Loucy (cell line): ENCODE measurements at regions not wholly inside any gene's neighbourhood (a gene's known extent, or its start where the extent isn't known, plus 50 kb on each side); places are given as distances from the start of the nearest gene placed in this dataset.

Source experiments
- H2AFZ ChIP-seq: fragments of 200-600 bp; sonication (generic); 2 replicates; pipeline ENCODE4 v1.6.0; 2016; ENCODE audit warnings: antibody characterized with exemption, mild to moderate bottlenecking, low read length, moderate library complexity
- H3F3A ChIP-seq: fragments of 200-600 bp; 2 replicates; pipeline ENCODE4 v1.6.0; 2016; ENCODE audit warnings: antibody characterized with exemption, low read depth, mild to moderate bottlenecking
- H3K27me3 ChIP-seq: fragments of 200-600 bp; sonication (generic); 2 replicates; pipeline ENCODE4 v1.6.1; 2014; ENCODE audit warnings: low read length, mild to moderate bottlenecking; ENCODE audit not compliant: insufficient read depth, poor library complexity, severe bottlenecking
- H3K36me3 ChIP-seq: fragments of 200-600 bp; sonication (generic); 2 replicates; pipeline ENCODE4 v1.6.1; 2016; ENCODE audit warnings: low read length; ENCODE audit not compliant: insufficient read depth
- H3K4me1 ChIP-seq: fragments of 200-600 bp; sonication (generic); 2 replicates; pipeline ENCODE4 v1.5.1; 2014; ENCODE audit warnings: low read length, mild to moderate bottlenecking; ENCODE audit not compliant: insufficient read depth, poor library complexity, severe bottlenecking
- H3K4me2 ChIP-seq: fragments of 200-600 bp; sonication (generic); 2 replicates; pipeline ENCODE4 v1.6.0; 2014; ENCODE audit warnings: antibody characterized with exemption, low read length, low read depth, mild to moderate bottlenecking; ENCODE audit not compliant: poor library complexity, severe bottlenecking
- H3K4me3 ChIP-seq: fragments of 200-600 bp; sonication (generic); 2 replicates; pipeline ENCODE4 v1.5.1; 2014; ENCODE audit warnings: low read length, mild to moderate bottlenecking, mixed read lengths; ENCODE audit not compliant: poor library complexity, severe bottlenecking
- H3K79me2 ChIP-seq: fragments of 200-600 bp; sonication (generic); 2 replicates; pipeline ENCODE4 v1.6.1; 2014; ENCODE audit warnings: low read length; ENCODE audit not compliant: insufficient read depth
- H3K9ac ChIP-seq: fragments of 200-600 bp; sonication (generic); 2 replicates; pipeline ENCODE4 v1.6.0; 2014; ENCODE audit warnings: mild to moderate bottlenecking, low read depth, low read length, moderate library complexity; ENCODE audit not compliant: poor library complexity, severe bottlenecking
- H3K9me2 ChIP-seq: fragments of 200-600 bp; sonication (generic); replicated peaks from 2 replicates; pipeline ENCODE4 v1.6.1; 2016; ENCODE audit warnings: low read depth, low read length, mixed read lengths
- H3K9me3 ChIP-seq: fragments of 200-600 bp; sonication (generic); 2 replicates; pipeline ENCODE4 v1.6.1; 2014; ENCODE audit warnings: mild to moderate bottlenecking, antibody characterized with exemption, low read length, low read depth; ENCODE audit not compliant: insufficient read depth
- H4K20me1 ChIP-seq: fragments of 200-600 bp; sonication (generic); 2 replicates; pipeline ENCODE4 v1.6.0; 2014; ENCODE audit warnings: antibody characterized with exemption, low read length, mild to moderate bottlenecking; ENCODE audit not compliant: insufficient read depth, poor library complexity, severe bottlenecking
- CTCF ChIP-seq: fragments of 200-600 bp; sonication (generic); conservative IDR thresholded peaks from 2 replicates; pipeline ENCODE4 v1.5.1; 2014; ENCODE audit warnings: mild to moderate bottlenecking, antibody characterized with exemption, low read length
- EZH2phosphoT487 ChIP-seq: fragments of 200-600 bp; IDR thresholded peaks from 2 replicates; pipeline ENCODE4 v1.6.1; 2018; ENCODE audit warnings: antibody characterized with exemption, mild to moderate bottlenecking, moderate library complexity, borderline replicate concordance

GRCh38 chr2:14143435-14143834 lies 489.1 kb upstream of the LRATD1 start:
- H3K4me2 ChIP-seq = no peak overlapping the region
- H2AFZ ChIP-seq = no peak overlapping the region
- TF ChIP-seq CTCF (no peak), EZH2phosphoT487 (no peak)
- H3K4me3 ChIP-seq = no peak overlapping the region
- H3K36me3 ChIP-seq = no peaks in the 10 kb centered on the region
- no peaks in the 10 kb centered on the region for H4K20me1 ChIP-seq
- H3K79me2 ChIP-seq = no peaks in the 10 kb centered on the region
- no peaks in the 10 kb centered on the region for H3K4me1 ChIP-seq
- H3F3A ChIP-seq = no peaks in the 10 kb centered on the region
- no peak overlapping the region for H3K9ac ChIP-seq
- H3K27me3 ChIP-seq = no peaks in the 10 kb centered on the region
- H3K9me2 ChIP-seq = no peaks in the 10 kb centered on the region
- no peaks in the 10 kb centered on the region for H3K9me3 ChIP-seq

GRCh38 chr2:14148216-14148615 lies 484.3 kb upstream of the LRATD1 start:
- no peak overlapping the region for H3K4me3 ChIP-seq
- H3K79me2 ChIP-seq = no peaks in the 10 kb centered on the region
- no peak overlapping the region for H2AFZ ChIP-seq
- H3K9ac ChIP-seq = no peak overlapping the region
- no peaks in the 10 kb centered on the region for H3K36me3 ChIP-seq
- no peaks in the 10 kb centered on the region for H3K9me2 ChIP-seq
- no peaks in the 10 kb centered on the region for H3K27me3 ChIP-seq
- no peaks in the 10 kb centered on the region for H4K20me1 ChIP-seq
- H3K9me3 ChIP-seq = no peaks in the 10 kb centered on the region
- H3K4me2 ChIP-seq = no peak overlapping the region
- H3K4me1 ChIP-seq = no peaks in the 10 kb centered on the region
- TF ChIP-seq EZH2phosphoT487 (no peak), CTCF (no peak)
- no peaks in the 10 kb centered on the region for H3F3A ChIP-seq

- no peaks in the 10 kb centered on the region for H3K79me2 ChIP-seq
- H3K9ac ChIP-seq = no peak overlapping the region
- H3K9me2 ChIP-seq = no peaks in the 10 kb centered on the region
- H3F3A ChIP-seq = no peaks in the 10 kb centered on the region
- no peak overlapping the region for H3K4me3 ChIP-seq
- no peaks in the 10 kb centered on the region for H3K4me1 ChIP-seq
- no peaks in the 10 kb centered on the region for H4K20me1 ChIP-seq
- no peaks in the 10 kb centered on the region for H3K36me3 ChIP-seq
- H3K4me2 ChIP-seq = no peak overlapping the region
- H2AFZ ChIP-seq = no peak overlapping the region
- H3K9me3 ChIP-seq = no peaks in the 10 kb centered on the region
- no peaks in the 10 kb centered on the region for H3K27me3 ChIP-seq
- TF ChIP-seq CTCF (no peak), EZH2phosphoT487 (no peak)
Measured at GRCh38 chr2:14157816-14158215, 474.7 kb upstream of the LRATD1 start.
